Activated CD4-positive, alpha-beta T cell treated with anti-CD3 and anti-CD28 coated beads for 48 hours (primary cell): ENCODE measurements at regions not wholly inside any gene's neighbourhood (a gene's known extent, or its start where the extent isn't known, plus 50 kb on each side); places are given as distances from the start of the nearest gene placed in this dataset.
"Not testable (repeated sequence)": the region's sequence is repeated elsewhere in the genome, so short reads cannot be mapped to it uniquely, and the experiment has no call there.

Experiments used
- DNase-seq: peaks from one replicate; pipeline ENCODE4 v3.0.0-alpha.2; 2020

DNA sequence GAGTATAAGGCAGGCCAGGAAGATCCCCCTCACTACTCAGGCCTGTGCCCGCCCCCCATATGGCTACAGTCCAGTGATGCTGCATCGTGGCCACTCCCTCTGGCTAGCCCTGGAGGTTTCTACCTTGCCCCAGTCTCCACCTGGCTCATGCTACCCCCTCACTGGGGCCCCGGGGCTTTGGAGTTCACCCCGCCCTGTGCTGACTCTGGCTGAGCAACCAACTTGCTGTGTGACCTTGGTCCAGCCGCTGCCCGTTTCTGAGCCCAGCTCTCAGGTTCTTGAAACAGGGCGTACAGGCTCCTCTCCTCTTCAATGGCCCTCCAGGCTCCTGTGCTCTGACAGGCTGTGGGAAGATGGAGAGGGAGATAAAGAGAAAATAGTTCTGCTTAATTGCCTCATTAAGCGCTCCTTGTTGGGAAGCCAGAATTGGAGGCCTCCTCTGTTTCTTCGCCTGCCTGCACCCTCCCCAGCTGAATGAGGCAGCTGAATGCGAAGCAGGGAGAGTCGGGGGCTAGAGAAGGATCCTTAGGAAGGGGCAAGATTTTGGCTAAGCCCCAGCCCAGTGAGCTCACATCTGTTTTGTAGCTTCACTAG lies 138.2 kb upstream of the NCOR2 start:
- no peak for DNase-seq

DNA sequence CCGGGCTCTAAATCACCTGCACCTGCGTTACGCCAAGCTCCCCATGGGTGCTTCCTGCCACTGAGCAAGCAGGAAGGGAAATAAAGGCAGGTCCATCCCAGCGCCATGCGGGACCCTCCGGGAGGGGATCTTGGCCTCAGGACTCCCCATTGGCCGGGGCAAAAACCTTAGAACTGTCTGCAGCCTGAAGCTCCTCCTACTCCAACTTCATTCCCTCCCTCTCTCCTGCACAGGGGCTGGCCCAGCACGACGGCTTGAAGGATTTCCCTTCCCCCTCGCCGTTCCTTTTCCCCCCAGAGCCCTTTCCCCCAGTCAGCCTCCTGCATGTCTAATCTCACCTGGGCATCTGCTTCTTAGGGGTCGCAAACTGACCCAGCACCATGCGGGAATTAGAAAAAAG lies 137.2 kb upstream of the NCOR2 start:
- no peak for DNase-seq

DNA sequence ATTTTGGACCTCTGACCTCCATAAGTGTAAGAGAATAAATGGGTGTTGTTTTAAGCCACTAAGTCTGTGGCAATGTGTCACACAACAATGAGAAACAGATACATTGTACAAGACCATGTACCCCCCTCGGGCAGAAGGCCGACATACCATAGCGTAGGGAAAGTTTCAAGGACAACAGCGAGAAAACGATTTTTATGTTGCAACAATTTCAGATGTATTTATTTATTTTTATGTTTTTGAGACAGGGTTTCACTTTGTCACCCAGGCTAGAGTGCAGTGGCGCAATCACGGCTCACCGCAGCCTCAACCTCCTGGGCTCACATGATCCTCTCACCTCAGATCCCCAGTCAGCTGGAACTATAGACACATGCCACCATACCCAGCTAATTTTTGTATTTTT lies 136.4 kb upstream of the NCOR2 start:
- DNase-seq: no peak

DNA sequence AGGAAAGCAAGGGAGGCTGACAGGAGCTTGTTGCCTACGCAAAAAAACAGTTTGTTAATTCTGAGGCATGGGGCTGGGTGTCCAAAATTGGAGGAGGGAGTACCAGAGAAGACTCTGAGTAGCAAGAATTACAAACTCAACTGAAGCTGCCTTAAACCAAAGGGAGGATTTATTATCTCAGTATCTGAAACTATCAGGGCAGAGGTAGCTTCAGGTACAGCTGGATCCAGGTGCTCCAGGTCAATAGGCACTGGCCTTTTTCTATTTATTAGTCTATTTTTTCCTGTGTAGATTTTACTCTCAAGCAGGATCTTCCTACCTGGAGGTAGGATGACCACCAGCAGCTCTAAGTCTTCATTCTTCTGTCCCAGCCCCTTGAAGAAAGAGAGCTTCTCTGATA lies 135.3 kb upstream of the NCOR2 start:
- no peak for DNase-seq

DNA sequence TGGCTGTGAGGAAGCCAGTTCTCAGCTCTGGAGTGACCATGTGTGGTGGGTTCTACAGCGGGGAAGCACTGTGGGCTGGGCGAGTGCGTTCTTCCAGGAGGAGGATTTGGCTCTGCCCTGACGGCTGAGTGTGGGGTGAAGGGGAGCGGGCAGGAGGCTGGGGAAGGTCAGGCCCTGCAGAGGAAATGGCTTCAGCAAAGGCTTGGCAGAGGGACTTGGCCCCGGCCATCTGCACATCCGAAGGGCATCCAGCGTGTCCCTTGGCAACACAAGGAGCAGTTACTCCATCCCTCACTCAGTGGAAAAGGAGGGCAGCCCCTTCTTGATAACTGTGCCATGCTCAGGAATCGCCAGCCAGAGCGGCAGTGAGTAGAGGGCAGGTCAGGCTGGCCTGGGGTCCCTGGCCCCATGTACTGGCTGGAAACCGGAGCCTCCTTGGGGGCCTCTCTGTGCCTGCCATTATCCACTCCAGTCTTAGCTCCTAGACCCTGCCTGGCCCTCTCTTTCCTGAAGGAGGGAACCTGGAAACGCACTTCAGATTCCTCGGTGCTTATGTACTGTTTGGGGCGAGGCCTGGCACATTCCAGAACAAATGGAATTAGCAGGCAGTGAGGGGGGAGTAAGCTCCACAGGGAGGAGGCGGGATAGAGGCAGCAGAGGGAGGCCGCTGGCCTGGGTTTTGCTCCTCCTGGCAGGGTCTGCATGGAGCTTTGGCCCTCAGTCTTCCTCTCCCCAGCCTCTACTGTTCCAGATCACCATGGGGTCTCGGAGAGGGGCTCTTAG lies 133.6 kb upstream of the NCOR2 start:
- no peak for DNase-seq

DNA sequence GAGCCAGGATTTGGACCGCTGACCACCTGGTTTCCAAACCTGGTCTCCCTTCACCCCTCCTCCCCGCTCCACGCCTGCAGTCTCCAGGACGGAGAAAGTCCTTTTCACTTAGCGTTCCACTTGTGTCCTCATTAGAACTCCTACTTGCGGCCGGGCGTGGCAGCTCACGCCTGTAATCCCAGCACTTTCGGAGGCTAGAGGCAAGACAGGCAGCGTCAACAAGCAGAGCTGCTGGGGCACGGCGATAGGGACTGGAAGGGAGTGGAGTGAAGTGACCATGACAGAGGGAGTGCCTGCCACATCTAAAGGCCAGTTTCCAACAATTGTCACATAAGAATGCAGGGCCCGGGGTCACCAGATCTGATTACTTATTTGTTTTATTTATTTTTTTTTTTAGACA lies 132.5 kb upstream of the NCOR2 start:
- DNase-seq: no peak

DNA sequence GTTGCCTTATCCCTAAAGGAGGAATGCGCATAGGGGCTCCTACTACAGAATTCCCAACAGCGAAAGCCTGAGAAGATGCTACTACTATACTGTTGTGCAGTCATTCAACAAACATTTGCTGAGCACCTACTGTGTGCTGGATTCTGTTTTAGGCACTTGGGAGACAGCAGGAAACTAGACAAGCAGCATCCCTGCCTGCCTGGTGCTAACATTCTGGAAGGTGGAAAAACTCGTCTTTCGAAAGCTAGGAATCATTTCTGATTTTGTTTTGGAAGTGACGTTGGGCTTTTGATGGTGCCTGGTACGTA lies 131.5 kb upstream of the NCOR2 start:
- DNase-seq: no peak

DNA sequence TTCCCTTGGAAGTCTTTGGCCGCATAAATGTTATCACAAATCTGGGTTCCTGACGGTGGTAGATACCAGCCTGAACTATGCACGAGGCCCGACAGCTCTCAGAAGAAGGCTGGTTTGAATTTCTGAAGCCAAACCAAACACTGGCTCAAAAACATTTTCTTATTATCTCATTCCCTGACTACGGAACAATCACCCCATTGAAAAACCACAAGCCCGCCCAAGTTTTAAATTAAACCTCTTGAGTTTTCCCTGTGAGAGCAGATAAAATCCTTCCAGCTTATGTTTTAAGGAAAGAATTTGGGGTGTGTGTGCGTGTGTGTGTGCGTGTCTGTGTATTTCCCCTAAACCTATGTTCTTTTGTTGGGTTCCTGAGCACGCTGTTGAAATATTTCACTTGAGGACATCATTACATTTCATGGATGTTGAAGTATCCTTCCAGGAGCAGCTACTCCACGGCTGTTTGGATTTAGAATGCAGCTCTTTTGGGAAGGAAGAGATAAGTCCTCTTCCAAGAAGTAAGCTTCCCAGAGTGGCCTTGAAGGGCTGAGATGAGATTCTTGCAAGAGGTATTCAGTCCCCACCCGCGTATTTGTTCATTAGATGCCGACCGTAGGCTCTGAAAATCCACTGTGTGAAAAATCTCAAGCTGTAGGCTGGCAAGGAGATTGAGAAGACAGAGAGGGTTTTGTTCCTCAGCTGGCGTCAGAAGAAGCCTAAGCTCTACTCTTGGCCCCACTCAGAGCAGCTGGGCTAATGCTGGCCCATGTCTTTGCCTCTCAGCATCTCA lies 131.0 kb upstream of the NCOR2 start:
- DNase-seq: no peak

DNA sequence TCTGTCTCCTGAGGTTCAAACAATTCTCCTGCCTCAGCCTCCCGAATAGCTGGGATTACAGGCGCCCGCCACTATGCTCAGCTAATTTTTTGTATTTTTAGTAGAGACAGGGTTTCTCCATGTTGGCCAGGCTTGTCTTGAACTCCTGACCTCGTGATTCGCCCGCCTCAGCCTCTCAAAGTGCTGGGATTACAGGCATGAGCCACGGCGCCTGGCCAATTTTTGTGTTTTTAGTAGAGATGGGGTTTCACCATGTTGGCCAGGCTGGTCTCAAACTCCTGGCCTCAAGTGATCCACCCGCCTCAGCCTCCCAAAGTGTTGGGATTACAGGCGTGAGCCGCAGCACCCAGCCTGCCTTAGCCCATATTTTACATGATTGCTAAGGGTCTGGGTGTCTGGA lies 130.3 kb upstream of the NCOR2 start:
- not testable (repeated sequence) for DNase-seq

DNA sequence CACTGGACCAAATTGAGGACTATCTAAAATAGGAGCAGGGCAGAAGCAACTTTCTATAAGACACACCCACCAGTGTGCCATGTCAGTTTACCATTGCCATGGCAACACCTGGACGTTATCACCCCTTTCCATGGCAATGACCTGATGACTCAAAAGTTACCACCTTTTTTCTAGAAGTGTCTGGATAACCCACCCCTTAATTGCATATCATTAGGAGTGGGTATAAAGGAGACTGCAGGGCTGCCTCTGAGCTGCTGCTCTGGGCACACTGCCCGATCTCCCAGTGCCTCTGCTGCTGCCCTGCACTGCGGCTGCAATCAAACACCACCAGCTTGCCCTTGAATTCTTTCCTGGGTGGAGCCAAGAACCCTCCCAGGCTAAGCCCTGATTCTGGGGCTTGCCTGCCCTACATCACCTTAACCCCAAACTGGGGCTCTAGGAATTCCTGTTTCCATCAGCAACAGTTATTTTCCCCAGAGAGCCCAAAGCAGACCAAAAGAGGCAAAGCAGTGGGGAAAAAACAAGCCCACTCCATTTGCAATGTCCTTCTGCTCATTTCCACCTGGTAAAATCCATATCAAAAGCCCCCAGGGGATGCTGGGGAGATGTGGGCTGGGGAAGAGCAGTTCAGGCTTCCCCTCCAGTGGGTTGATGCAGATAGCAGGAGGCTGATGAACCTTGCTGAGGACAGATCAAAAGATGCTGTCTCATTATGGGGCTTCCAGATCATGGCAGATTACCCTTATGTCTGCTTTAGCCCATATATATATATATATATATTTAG lies 129.5 kb upstream of the NCOR2 start:
- DNase-seq: no peak

DNA sequence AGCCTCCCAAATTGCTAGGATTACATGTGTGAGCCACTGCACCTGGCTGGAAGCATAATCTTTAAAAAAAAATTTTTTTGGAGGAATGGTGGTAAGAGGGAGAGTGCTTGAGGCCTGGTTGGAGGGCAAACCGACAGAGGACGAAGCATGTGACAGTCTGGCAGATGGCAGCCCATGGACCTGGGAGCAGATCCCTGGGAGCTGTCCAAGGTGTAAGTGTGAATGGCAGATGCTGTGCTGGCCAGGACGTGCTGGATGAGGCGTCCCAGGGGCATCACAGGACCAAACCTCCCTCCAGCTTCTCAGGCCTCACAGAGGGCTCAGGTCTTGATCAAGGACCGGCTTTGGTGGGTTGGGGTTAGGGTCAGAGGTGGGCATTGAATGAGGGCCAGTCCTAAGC lies 128.4 kb upstream of the NCOR2 start:
- no peak for DNase-seq

DNA sequence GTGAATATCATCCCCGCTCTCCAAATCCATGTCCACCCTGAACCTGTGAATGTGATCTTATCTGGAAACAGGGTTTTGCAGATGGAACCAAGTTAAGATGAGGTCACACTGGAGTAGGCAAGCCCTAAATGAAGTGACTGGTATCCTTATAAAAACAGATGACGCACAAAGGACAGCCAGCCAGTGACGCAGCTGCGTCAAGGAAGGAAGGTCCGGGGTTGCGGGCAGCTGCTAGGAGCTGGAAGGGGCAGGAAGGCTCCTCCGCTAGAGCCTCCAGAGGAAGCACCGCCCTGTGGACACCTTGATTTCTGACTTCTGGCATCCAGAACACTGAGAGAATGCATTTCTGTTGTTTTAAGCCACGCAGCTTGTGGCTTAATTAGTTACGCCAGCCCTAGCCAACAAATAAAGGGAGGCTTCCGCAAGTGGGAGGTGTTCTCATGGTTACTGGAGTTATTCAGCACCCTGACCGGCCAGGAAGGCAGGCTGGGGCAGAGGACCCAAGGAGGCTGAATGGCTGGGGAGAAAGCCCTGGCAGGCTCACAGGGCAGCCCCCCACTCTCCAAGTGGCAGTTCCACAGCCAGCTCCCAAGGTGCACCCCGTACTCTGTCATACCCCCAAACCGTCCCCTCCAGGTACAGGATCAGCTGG lies 127.6 kb upstream of the NCOR2 start:
- no peak for DNase-seq

DNA sequence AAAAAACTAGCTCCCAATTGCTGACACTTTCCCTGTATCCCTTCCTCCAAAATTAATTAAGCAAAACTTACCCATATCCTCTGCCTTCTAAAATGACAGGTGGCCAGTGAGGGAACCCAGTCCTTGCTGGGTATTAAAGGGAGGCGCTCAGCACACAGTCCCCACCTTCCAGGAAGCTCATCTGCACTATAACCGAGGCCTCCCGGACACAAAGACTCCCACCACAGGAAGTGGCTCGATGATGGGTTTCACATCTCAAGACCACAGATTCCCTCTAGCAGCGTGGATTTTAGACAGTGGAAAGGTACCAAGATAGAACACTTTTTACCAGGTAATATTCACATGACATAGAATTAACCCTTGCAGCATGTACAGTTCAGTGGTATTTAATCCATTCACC lies 126.8 kb upstream of the NCOR2 start:
- peak; percentile 15 for DNase-seq

DNA sequence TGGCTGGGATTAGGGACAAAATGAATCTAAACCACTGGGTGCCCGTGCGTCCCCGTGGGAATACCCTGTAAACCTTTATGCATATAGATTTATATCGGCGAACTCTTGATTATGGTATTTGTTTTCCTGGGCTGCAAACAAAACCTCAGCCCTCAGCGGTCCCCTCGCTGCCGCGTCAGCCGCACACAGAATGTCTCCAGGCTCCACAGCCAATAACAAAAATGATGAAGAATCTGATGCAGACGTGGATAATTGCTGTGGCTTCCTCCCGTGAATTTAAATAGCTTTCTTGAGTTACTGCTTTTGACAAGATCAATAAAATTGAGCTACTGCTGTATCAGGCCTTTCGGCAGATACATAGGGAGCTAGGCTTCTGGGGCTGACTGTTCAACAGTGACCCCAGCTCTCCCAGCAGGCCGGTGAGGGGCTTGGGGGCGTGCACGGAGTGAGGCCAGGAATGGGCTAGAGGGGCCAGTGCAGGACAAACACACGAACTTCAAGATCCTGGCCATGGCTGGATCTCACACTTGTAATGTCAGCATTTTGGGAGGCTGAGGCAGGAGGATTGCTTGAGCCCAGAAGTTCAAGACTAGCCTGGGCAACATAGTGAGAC lies 125.8 kb upstream of the NCOR2 start:
- DNase-seq: no peak

DNA sequence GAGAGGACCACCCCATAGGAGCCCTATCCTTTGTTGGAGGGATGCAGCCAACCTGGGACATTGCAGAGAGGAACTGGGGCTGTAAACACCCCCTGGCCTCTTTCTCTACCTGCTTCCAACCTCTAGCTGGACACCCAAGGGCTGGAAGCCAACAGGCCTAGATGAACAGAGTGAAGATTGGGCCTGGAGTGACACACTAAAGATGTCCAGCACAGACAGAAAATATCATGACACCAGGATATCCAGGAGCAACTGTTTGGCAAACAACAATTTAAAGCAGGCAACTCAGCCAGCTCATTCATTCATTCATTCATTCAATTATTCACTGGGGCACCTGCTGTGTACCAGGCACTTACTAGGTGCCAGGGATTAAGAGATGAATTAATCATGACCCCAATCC lies 125.0 kb upstream of the NCOR2 start:
- no peak for DNase-seq

DNA sequence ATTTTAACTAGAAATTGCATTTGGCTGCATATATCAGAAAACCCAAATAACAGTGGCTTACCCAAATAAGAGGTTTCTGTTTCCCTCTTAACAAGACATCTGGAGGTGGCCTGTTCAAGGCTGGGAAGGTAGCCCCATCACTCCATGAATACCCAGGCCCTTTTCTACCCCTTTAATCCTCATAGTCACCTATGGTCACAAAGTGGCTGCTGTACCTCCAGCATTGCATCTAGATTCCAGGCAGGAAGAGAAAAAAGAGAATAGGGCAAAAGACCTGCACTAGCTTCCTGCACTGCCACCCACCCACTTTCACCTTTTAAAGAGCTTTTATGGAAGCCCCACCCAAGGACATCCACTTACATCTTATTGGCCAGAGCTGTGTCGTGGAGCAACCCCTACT lies 124.0 kb upstream of the NCOR2 start:
- no peak for DNase-seq

DNA sequence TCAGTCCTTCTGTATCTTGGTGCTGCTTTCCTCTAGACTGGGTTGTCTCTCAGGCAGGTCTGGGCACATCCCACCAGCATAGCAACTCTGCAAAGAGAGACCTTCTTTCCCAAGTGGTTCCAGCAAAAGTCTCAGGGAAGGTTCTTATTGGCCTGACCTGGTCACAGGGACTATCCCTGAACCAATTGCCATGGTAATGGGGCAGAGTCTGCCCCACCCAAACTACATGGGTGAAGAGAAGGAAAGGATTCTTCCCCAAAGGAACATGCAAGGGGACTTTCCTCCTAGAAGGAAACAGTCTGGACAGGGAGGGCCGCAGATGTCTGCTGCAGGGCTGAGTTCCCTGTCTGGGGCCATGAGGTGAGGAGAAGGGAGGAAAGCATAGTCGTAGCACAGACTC lies 122.2 kb upstream of the NCOR2 start:
- no peak for DNase-seq

DNA sequence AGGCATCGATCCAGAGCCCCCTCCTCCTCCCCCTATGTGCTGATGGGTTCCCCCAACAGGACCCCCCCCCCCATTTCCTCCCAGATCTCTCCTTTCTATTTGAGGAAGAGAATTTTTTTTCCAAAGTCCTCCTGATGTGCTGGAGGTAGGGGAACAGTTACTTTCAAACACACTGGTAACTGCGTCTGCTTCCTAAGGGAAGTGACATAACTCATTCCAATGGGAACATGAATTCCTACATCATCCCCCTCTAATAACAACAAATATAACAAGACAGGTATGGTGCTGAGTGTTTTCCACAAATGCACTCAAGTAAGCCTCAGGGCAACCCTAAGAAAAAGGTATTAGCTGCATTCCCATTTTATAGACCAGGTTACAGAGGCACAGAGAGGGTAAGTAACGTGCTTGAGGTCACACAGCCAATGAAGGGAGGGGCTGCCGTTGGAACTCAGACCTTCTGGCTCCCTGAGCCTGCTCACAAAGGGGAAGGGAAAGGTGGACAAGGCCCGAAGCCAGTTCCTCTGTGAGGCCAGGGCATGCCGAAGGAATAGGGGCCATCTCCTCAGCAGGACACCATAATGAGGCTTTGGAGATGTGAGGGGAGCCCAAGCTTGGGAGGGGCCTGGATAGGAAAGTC lies 121.1 kb upstream of the NCOR2 start:
- no peak for DNase-seq

DNA sequence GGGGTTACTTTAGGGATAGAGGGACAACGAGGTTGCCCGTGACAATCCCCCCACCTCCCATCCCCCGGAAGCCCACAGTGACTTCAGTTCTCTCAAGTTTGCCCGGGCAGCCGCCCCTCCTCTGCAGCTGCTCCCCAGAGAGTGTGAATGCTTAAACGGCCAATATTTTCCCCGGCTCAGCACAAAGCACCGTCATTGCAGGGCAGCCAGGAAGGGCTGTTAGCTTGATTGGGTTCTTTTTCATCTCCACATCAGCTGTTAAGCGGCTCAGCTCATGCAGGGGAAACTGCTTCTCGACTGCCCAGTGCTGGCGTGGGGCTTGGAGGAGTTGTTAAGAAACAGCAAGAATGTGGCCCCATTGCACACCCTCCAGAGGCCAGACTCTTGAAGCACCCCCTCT lies 120.5 kb upstream of the NCOR2 start:
- DNase-seq: peak; percentile 16

DNA sequence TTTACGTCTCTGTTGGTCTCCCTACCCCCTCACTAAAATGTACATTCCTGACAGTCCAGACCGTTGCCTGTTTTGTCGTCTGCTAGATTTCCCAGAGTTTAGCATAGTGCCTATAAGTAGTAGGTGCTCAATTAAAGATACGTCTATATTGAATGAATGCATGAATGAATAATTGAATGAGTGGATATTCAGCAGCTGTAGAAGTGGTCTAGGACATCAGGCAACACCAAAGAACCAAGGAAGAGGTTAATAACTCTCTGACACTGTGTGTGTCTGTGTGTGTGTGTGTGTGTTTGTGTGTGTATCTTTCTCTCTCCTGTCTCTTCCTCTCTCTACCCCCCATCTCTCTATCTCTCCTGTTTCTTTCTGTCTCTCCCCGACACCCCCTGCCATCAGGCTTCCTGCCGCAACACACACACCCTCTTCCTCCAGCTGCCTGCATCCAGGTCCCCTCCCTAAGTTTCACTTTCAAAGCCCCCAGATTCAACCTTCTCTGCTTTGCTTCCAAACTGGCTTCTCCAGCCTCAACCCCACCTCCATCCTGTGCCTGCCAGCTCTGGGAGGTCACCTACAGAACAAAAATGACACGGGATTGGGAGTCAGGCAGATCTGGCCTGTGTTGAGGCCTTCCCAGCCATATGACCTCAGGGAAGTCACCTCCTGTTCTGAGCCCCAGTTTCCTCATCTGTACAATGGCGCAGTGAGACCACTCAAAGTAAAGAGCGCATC lies 119.9 kb upstream of the NCOR2 start:
- DNase-seq: no peak
